Fibroblast of lung (primary cell): ENCODE measurements at regions not wholly inside any gene's neighbourhood (a gene's known extent, or its start where the extent isn't known, plus 50 kb on each side); places are given as distances from the start of the nearest gene placed in this dataset.

Source experiments
- EZH2 ChIP-seq: IDR thresholded peaks from 2 replicates; pipeline ENCODE4 v1.5.1; 2012; ENCODE audit warnings: low read length, control low read depth, mild to moderate bottlenecking; ENCODE audit errors: missing control alignments
- TF ChIP-seq, protein P1 (sequence below), 2 donors: IDR thresholded peaks in 1 of 2; conservative IDR thresholded peaks in 1 of 2; 1 replicate in 1 of 2; 2 replicates in 1 of 2; pipeline ENCODE4 v1.5.1; 2011 to 2012; ENCODE audit warnings: low read length in 2 of 2, control low read depth in 1 of 2, inconsistent platforms in 1 of 2, low read depth in 1 of 2, mild to moderate bottlenecking in 1 of 2

GRCh38 chr5:165030971-165031370 is 1525.6 kb downstream of the MAT2B start:
- TF ChIP-seq, protein P1, sequence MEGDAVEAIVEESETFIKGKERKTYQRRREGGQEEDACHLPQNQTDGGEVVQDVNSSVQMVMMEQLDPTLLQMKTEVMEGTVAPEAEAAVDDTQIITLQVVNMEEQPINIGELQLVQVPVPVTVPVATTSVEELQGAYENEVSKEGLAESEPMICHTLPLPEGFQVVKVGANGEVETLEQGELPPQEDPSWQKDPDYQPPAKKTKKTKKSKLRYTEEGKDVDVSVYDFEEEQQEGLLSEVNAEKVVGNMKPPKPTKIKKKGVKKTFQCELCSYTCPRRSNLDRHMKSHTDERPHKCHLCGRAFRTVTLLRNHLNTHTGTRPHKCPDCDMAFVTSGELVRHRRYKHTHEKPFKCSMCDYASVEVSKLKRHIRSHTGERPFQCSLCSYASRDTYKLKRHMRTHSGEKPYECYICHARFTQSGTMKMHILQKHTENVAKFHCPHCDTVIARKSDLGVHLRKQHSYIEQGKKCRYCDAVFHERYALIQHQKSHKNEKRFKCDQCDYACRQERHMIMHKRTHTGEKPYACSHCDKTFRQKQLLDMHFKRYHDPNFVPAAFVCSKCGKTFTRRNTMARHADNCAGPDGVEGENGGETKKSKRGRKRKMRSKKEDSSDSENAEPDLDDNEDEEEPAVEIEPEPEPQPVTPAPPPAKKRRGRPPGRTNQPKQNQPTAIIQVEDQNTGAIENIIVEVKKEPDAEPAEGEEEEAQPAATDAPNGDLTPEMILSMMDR (conservative IDR thresholded peaks at IDR 0.05 in 1 of 2, IDR thresholded peaks at IDR 0.05 in 1 of 2; ENCODE audit: low read depth in 1 of 2, low read length in 2 of 2), result no peak
- no peak for TF ChIP-seq EZH2
